ENCODE measurements at regions not wholly inside any gene's neighbourhood (a gene's known extent, or its start where the extent isn't known, plus 50 kb on each side); places are given as distances from the start of the nearest gene placed in this dataset.

GRCh38 chr7:84735011-84735410, 451.8 kb downstream of the SEMA3D start:
- TF ChIP-seq EZH2phosphoT487 (IDR thresholded peaks at IDR 0.05; ENCODE audit: borderline replicate concordance, low read depth, low read length), result no peak
- no peak for TF ChIP-seq CTCF (conservative IDR thresholded peaks at IDR 0.05; ENCODE audit: low read length)
